ENCODE measurements at regions not wholly inside any gene's neighbourhood (a gene's known extent, or its start where the extent isn't known, plus 50 kb on each side); places are given as distances from the start of the nearest gene placed in this dataset.

DNA sequence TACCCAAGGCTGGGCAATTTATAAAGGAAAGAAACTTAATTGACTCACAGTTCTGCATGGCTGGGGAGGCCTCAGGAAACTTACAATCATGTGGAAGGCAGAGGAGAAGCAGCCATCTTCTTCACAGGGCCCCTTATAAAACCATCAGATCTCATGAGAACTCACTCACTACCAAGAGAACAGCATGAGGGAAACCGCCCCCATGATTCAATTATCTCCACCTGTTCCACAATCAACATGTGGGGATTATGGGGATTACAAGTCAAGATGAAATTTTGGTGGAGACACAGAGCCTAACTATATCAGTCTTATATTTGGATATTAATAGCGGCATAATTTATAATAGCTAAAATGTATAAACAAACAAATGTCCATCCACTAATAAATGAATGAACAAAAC lies 1123.7 kb upstream of the NCAM2 start:
- Histone ChIP-seq H3K4me3 (ENCODE audit: low read depth, low read length) (no peak overlapping the region), H3K9me3 (ENCODE audit: control insufficient read depth, insufficient read depth, low read length) (peaks cover 11% of the 10 kb centered on the region), H3K27me3 (ENCODE audit: control insufficient read depth, insufficient read depth, low read length) (no peaks in the 10 kb centered on the region), H3K27ac (ENCODE audit: low read depth, low read length) (no peak overlapping the region)
- no peak for TF ChIP-seq CTCF (IDR thresholded peaks at IDR 0.05; ENCODE audit: low read depth, low read length)
- no peak for DNase-seq (ENCODE audit: low read depth, low spot score)
- CTCF ChIA-PET, result no interaction called here
- POLR2A ChIA-PET, result no interaction called here

GRCh38 chr21:19878133-19878532 lies 1120.1 kb upstream of the NCAM2 start:
- no peak overlapping the region for H3K27ac ChIP-seq (ENCODE audit: low read depth, low read length)
- no peak for DNase-seq (ENCODE audit: low read depth, low spot score)
- no peak overlapping the region for H3K4me3 ChIP-seq (ENCODE audit: low read depth, low read length)
- POLR2A ChIA-PET, result no interaction called here
- TF ChIP-seq CTCF (IDR thresholded peaks at IDR 0.05; ENCODE audit: low read depth, low read length), result no peak
- CTCF ChIA-PET, result no interaction called here
- H3K9me3 ChIP-seq (ENCODE audit: control insufficient read depth, insufficient read depth, low read length), result peaks cover 7% of the 10 kb centered on the region
- no peaks in the 10 kb centered on the region for H3K27me3 ChIP-seq (ENCODE audit: control insufficient read depth, insufficient read depth, low read length)

GRCh38 chr21:19899645-19900044 lies 1098.6 kb upstream of the NCAM2 start:
- TF ChIP-seq CTCF (IDR thresholded peaks at IDR 0.05; ENCODE audit: low read depth, low read length), result no peak
- Histone ChIP-seq H3K4me3 (ENCODE audit: low read depth, low read length) (no peak overlapping the region), H3K9me3 (ENCODE audit: control insufficient read depth, insufficient read depth, low read length) (peaks cover 22% of the 10 kb centered on the region), H3K27me3 (ENCODE audit: control insufficient read depth, insufficient read depth, low read length) (no peaks in the 10 kb centered on the region), H3K27ac (ENCODE audit: low read depth, low read length) (no peak overlapping the region)
- POLR2A ChIA-PET, result no interaction called here
- no peak for DNase-seq (ENCODE audit: low read depth, low spot score)
- CTCF ChIA-PET, result no interaction called here

- Histone ChIP-seq H3K27ac (ENCODE audit: low read depth, low read length) (no peak overlapping the region), H3K4me3 (ENCODE audit: low read depth, low read length) (no peak overlapping the region), H3K27me3 (ENCODE audit: control insufficient read depth, insufficient read depth, low read length) (no peaks in the 10 kb centered on the region), H3K9me3 (ENCODE audit: control insufficient read depth, insufficient read depth, low read length) (peaks cover 18% of the 10 kb centered on the region)
- ChIA-PET POLR2A (no interaction called here), CTCF (no interaction called here)
- no peak for TF ChIP-seq CTCF (IDR thresholded peaks at IDR 0.05; ENCODE audit: low read depth, low read length)
- no peak for DNase-seq (ENCODE audit: low read depth, low spot score)
Measured at GRCh38 chr21:19900149-19900548, 1098.1 kb upstream of the NCAM2 start.

- TF ChIP-seq CTCF (IDR thresholded peaks at IDR 0.05; ENCODE audit: low read depth, low read length), result no peak
- POLR2A ChIA-PET, result no interaction called here
- Histone ChIP-seq H3K27ac (ENCODE audit: low read depth, low read length) (no peak overlapping the region), H3K9me3 (ENCODE audit: control insufficient read depth, insufficient read depth, low read length) (peaks cover 12% of the 10 kb centered on the region), H3K27me3 (ENCODE audit: control insufficient read depth, insufficient read depth, low read length) (no peaks in the 10 kb centered on the region), H3K4me3 (ENCODE audit: low read depth, low read length) (no peak overlapping the region)
- CTCF ChIA-PET, result no interaction called here
- DNase-seq (ENCODE audit: low read depth, low spot score), result no peak
Measured at GRCh38 chr21:19908390-19908789, 1089.8 kb upstream of the NCAM2 start.

Data from AG04450 (cell line).